OCI-LY7 (cell line): ENCODE measurements at regions not wholly inside any gene's neighbourhood (a gene's known extent, or its start where the extent isn't known, plus 50 kb on each side); places are given as distances from the start of the nearest gene placed in this dataset.

ENCODE experiments used
- BruUV-seq: library from RNA; stranded (reverse); fragments of 400-500 nt; replicated peaks from 2 replicates; lab custom pipeline; 2021; lab: Mats Ljungman, UMichigan
- CTCF ChIA-PET: fragments of 300-600 bp; sonication (Branson Sonifier 250); formaldehyde crosslinking; loops from one replicate; lab custom pipeline; 2022; ENCODE audit warnings: antibody characterized with exemption; ENCODE audit not compliant: unreplicated experiment; lab: Charles Lee
- POLR2A ChIA-PET: fragments of 300-600 bp; sonication (Branson Sonifier 250); formaldehyde crosslinking; loops from one replicate; lab custom pipeline; 2022; ENCODE audit warnings: antibody characterized with exemption; lab: Charles Lee
- DNase-seq: peaks from one replicate; pipeline ENCODE4 v3.0.0-alpha.2; 2015; ENCODE audit warnings: low spot score
- H2AFZ ChIP-seq: fragments of 200-600 bp; sonication (generic), shearing (Covaris generic); 2 replicates; pipeline ENCODE4 v1.6.1; 2014; ENCODE audit warnings: mild to moderate bottlenecking, antibody characterized with exemption, low read length, moderate library complexity
- H3K27ac ChIP-seq: fragments of 200-600 bp; sonication (generic); 2 replicates; pipeline ENCODE4 v1.5.1; 2014; ENCODE audit warnings: mixed run types, low read depth, mild to moderate bottlenecking, moderate library complexity, low read length, inconsistent platforms; ENCODE audit not compliant: poor library complexity, severe bottlenecking
- H3K36me3 ChIP-seq: fragments of 200-600 bp; sonication (generic); 2 replicates; pipeline ENCODE4 v1.6.1; 2014; ENCODE audit warnings: mild to moderate bottlenecking, antibody characterized with exemption, low read length, moderate library complexity, mixed read lengths; ENCODE audit not compliant: insufficient read depth
- H3K4me1 ChIP-seq: fragments of 200-600 bp; sonication (generic); 2 replicates; pipeline ENCODE4 v1.5.1; 2014; ENCODE audit warnings: mild to moderate bottlenecking, low read length; ENCODE audit not compliant: insufficient read depth, poor library complexity, severe bottlenecking
- H3K4me2 ChIP-seq: fragments of 200-600 bp; sonication (generic); 2 replicates; pipeline ENCODE4 v1.6.1; 2014; ENCODE audit warnings: mild to moderate bottlenecking, low read length
- H3K4me3 ChIP-seq: fragments of 200-600 bp; sonication (generic); 2 replicates; pipeline ENCODE4 v1.5.1; 2014; ENCODE audit warnings: mild to moderate bottlenecking, low read depth, low read length; ENCODE audit not compliant: poor library complexity, severe bottlenecking
- H3K79me2 ChIP-seq: fragments of 200-600 bp; sonication (generic); 2 replicates; pipeline ENCODE4 v1.6.1; 2016; ENCODE audit warnings: low read depth, mild to moderate bottlenecking, low read length, moderate library complexity, mixed read lengths; ENCODE audit not compliant: insufficient read depth
- H3K9me2 ChIP-seq: fragments of 200-600 bp; sonication (generic); 2 replicates; pipeline ENCODE4 v1.6.1; 2016; ENCODE audit warnings: mild to moderate bottlenecking, low read length, mixed read lengths; ENCODE audit not compliant: insufficient read depth
- H3K9me3 ChIP-seq: fragments of 200-600 bp; sonication (generic); 2 replicates; pipeline ENCODE4 v1.6.1; 2014; ENCODE audit warnings: mild to moderate bottlenecking, mixed run types, low read length, mixed read lengths
- H4K20me1 ChIP-seq: fragments of 200-600 bp; sonication (generic); 2 replicates; pipeline ENCODE4 v1.6.1; 2014; ENCODE audit warnings: mild to moderate bottlenecking, antibody characterized with exemption, low read length, moderate library complexity, mixed read lengths; ENCODE audit not compliant: insufficient read depth
- EZH2phosphoT487 ChIP-seq: fragments of 200-600 bp; sonication (generic); IDR thresholded peaks from 2 replicates; pipeline ENCODE4 v1.6.1; 2018; ENCODE audit warnings: low read depth, borderline replicate concordance, mild to moderate bottlenecking, mixed run types, antibody characterized with exemption, low read length, moderate library complexity, mixed read lengths
- intact Hi-C: fragments of 100-400 bp; cut with micrococcal nuclease; formaldehyde crosslinking; loops from one replicate; pipeline ENCODE4 v1.10.0; 2022; ENCODE audit not compliant: unreplicated experiment
- TF ChIP-seq, protein P1 (sequence below): fragments of 200-600 bp; sonication (generic); conservative IDR thresholded peaks from 2 replicates; pipeline ENCODE4 v1.5.1; 2014; ENCODE audit warnings: mild to moderate bottlenecking, antibody characterized with exemption, low read length, moderate library complexity, mixed read lengths

DNA sequence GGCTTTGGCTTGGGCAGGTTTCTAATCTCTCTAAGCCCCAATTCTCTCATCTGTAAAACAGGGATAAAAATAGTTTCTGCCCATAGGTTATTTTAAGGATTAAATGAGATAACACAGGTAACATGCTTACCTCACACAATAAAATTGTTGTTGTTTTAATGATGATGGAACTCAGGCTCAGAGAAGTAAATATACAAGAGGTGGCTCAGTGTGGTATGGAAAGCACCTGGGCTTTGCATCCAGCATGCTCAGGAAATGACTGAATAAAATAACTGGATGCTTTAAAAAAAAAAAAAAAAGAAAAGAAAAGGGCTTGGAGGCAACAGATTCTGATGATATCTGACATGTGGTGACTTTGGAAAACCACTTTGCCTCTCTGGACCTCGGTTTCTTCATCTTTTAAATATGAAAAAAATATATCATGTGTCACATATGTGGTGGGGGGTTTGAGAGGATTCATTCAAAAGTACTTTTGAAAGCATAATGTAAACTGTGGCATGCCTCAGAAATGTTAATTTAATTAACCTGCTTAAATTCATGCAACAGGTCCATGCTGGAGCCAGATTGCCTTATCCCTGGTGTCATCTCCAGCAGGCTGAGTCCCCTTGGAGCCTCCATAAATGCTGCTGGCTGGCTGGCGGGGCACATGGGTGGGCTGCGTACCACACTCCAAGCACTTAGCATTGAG is 112.8 kb upstream of the CDC42EP3 start:
- no peaks in the 10 kb centered on the region for H4K20me1 ChIP-seq
- no TSS peak for BruUV-seq
- H3K4me1 ChIP-seq, result no peaks in the 10 kb centered on the region
- H2AFZ ChIP-seq, result no peak overlapping the region
- intact Hi-C loops, result no loop called here
- no peaks in the 10 kb centered on the region for H3K9me2 ChIP-seq
- H3K27ac ChIP-seq, result no peak overlapping the region
- POLR2A ChIA-PET, result no interaction called here
- peaks cover 6% of the 10 kb centered on the region; the same call in 1 of the 2 replicates for H3K9me3 ChIP-seq
- no peak overlapping the region for H3K4me3 ChIP-seq
- H3K36me3 ChIP-seq, result no peaks in the 10 kb centered on the region
- H3K4me2 ChIP-seq, result no peak overlapping the region
- TF ChIP-seq EZH2phosphoT487, result no peak
- TF ChIP-seq, protein P1, sequence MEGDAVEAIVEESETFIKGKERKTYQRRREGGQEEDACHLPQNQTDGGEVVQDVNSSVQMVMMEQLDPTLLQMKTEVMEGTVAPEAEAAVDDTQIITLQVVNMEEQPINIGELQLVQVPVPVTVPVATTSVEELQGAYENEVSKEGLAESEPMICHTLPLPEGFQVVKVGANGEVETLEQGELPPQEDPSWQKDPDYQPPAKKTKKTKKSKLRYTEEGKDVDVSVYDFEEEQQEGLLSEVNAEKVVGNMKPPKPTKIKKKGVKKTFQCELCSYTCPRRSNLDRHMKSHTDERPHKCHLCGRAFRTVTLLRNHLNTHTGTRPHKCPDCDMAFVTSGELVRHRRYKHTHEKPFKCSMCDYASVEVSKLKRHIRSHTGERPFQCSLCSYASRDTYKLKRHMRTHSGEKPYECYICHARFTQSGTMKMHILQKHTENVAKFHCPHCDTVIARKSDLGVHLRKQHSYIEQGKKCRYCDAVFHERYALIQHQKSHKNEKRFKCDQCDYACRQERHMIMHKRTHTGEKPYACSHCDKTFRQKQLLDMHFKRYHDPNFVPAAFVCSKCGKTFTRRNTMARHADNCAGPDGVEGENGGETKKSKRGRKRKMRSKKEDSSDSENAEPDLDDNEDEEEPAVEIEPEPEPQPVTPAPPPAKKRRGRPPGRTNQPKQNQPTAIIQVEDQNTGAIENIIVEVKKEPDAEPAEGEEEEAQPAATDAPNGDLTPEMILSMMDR, result no peak
- DNase-seq, result no peak
- H3K79me2 ChIP-seq, result no peaks in the 10 kb centered on the region
- CTCF ChIA-PET, result no interaction called here

DNA sequence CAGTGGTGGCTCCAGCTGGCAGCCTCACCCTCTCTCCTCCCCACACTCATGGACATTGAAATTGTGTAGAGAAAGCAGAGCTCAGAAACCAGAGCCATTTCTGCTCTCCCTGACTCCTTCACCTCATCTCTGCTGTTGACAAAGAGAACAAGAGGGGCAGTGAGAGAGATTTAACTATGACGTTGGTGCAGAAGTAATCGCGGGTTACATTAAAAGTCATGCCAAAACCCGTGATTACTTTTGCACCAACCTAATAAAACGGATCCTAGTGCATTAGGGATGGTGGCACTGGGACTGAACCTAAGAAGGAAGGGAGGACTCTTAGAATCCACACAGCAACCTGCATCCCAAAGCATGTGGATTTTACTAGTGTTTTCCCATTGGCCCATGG is 113.3 kb upstream of the CDC42EP3 start:
- Histone ChIP-seq H4K20me1 (no peaks in the 10 kb centered on the region), H2AFZ (no peak overlapping the region), H3K4me1 (no peaks in the 10 kb centered on the region), H3K4me3 (no peak overlapping the region), H3K27ac (no peak overlapping the region), H3K9me2 (no peaks in the 10 kb centered on the region), H3K36me3 (no peaks in the 10 kb centered on the region), H3K4me2 (no peak overlapping the region), H3K79me2 (no peaks in the 10 kb centered on the region), H3K9me3 (peaks cover 6% of the 10 kb centered on the region; the same call in 1 of the 2 replicates)
- POLR2A ChIA-PET, result no interaction called here
- TF ChIP-seq, protein P1, result no peak
- TF ChIP-seq EZH2phosphoT487, result no peak
- no peak for DNase-seq
- BruUV-seq, result no TSS peak
- CTCF ChIA-PET, result no interaction called here
- intact Hi-C loops, result no loop called here

DNA sequence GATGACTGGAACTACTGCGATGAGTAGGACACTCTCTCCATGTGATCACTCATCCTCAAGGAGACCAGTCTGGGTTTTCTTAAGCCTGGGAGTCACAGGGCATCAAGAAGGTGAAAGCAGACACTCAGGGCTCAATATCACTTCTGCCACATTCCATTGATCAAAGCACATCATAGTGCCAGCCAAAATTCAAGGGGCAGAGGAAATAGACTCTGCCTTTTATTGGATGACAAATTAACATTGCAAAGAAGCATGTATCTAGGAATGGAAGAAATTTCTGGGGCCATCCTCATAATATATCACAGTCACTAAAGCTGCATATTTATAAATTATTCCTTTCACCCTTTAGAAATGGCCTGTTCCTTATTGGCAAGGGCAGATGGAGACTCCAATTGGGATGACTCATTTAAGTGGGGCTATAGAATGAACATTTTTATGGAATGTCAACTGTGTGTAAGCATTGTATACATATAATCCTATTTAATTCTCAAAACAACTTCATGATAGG is 114.8 kb upstream of the CDC42EP3 start:
- ChIA-PET CTCF (interaction anchor here (0.6 kb wide), 1 partner anchor 336 kb away, joined by 3 read pairs; no protein-coding TSS in a partner anchor), POLR2A (no interaction called here)
- TF ChIP-seq, protein P1, result no peak
- TF ChIP-seq EZH2phosphoT487, result no peak
- no peak for DNase-seq
- intact Hi-C loops, result no loop called here
- Histone ChIP-seq H3K36me3 (no peaks in the 10 kb centered on the region), H3K4me1 (no peaks in the 10 kb centered on the region), H3K4me3 (no peak overlapping the region), H3K27ac (no peak overlapping the region), H3K4me2 (no peak overlapping the region), H2AFZ (no peak overlapping the region), H3K9me3 (peaks cover 6% of the 10 kb centered on the region; the same call in 1 of the 2 replicates), H3K79me2 (no peaks in the 10 kb centered on the region), H3K9me2 (no peaks in the 10 kb centered on the region), H4K20me1 (no peaks in the 10 kb centered on the region)
- no TSS peak for BruUV-seq
